Esophagus muscularis mucosa (tissue), 4 donors: ENCODE measurements at regions not wholly inside any gene's neighbourhood (a gene's known extent, or its start where the extent isn't known, plus 50 kb on each side); places are given as distances from the start of the nearest gene placed in this dataset.

Experiments used
- CTCF ChIP-seq, 3 experiments: fragments of 200-600 bp in 2 of 3; fragments of 450-650 bp in 1 of 3; sonication (generic) in 2 of 3; IDR thresholded peaks; one replicate each; pipeline ENCODE4 v1.5.1; 2017 to 2019; ENCODE audit warnings: antibody characterized with exemption in 3 of 3, mild to moderate bottlenecking in 2 of 3, moderate library complexity in 1 of 3
- EP300 ChIP-seq: sonication (generic); formaldehyde crosslinking; IDR thresholded peaks from one replicate; pipeline ENCODE4 v1.6.1; 2017; ENCODE audit warnings: antibody characterized with exemption
- POLR2A ChIP-seq: fragments of 450-650 bp; IDR thresholded peaks from one replicate; pipeline ENCODE4 v1.6.1; 2017; ENCODE audit warnings: antibody characterized with exemption, moderate library complexity, mild to moderate bottlenecking, low read depth
- POLR2AphosphoS5 ChIP-seq, 2 donors: sonication (generic); formaldehyde crosslinking; IDR thresholded peaks; one replicate each; pipeline ENCODE4 v1.6.1; 2017; ENCODE audit warnings: antibody characterized with exemption in 2 of 2

GRCh38 chr4:187046471-187046870 lies 322.8 kb upstream of the FAT1 start:
- no peak for TF ChIP-seq POLR2A
- TF ChIP-seq CTCF (IDR thresholded peaks at IDR 0.05) = no peak
- TF ChIP-seq EP300 = no peak
- TF ChIP-seq POLR2AphosphoS5 (IDR thresholded peaks at IDR 0.05) = no peak
